ENCODE measurements at regions not wholly inside any gene's neighbourhood (a gene's known extent, or its start where the extent isn't known, plus 50 kb on each side); places are given as distances from the start of the nearest gene placed in this dataset.

- H2BK120ac ChIP-seq (ENCODE audit: low read depth, low read length), result no peak overlapping the region
- no peak overlapping the region for H2AFZ ChIP-seq (replicated peaks; ENCODE audit: low read length, poor library complexity)
- no peak overlapping the region for H2AK5ac ChIP-seq (ENCODE audit: low read depth, low read length)
- no peaks in the 10 kb centered on the region for H4K20me1 ChIP-seq (ENCODE audit: insufficient read depth, low read length)
- no peaks in the 10 kb centered on the region for H3K9me1 ChIP-seq (ENCODE audit: insufficient read depth, low read length)
- H2BK15ac ChIP-seq (ENCODE audit: low read depth, low read length), result no peak overlapping the region
- H3K9me3 ChIP-seq (ENCODE audit: control insufficient read depth, insufficient read depth, low read length), result no peaks in the 10 kb centered on the region
- TF ChIP-seq FOS (IDR thresholded peaks at IDR 0.05; ENCODE audit: low read depth, low read length) (no peak), SMC3 (IDR thresholded peaks at IDR 0.05; ENCODE audit: low read depth, low read length) (no peak), BHLHE40 (IDR thresholded peaks at IDR 0.05; ENCODE audit: low read depth, low read length) (no peak), POLR2A (IDR thresholded peaks at IDR 0.05; ENCODE audit: low read depth, low read length) (no peak), RCOR1 (IDR thresholded peaks at IDR 0.05; ENCODE audit: insufficient replicate concordance, low read length) (no peak), CEBPB (IDR thresholded peaks at IDR 0.05; ENCODE audit: low read depth, low read length) (no peak)
- dilution Hi-C loops (cut with HindIII; ENCODE audit: low sequenced_read_pairs, unreplicated experiment), result no loop called here
- no peak overlapping the region for H2BK20ac ChIP-seq (ENCODE audit: low read depth, low read length)
- H4K5ac ChIP-seq (ENCODE audit: low read depth, low read length), result no peak overlapping the region
- no peak overlapping the region for H3K4me2 ChIP-seq (ENCODE audit: low read depth, low read length)
- H3K14ac ChIP-seq (replicated peaks; ENCODE audit: low read depth, low read length), result no peak overlapping the region
- POLR2A ChIA-PET (ENCODE audit: unreplicated experiment), result no interaction called here
- CTCF ChIA-PET, result interaction anchor here (0.6 kb wide), 1 partner anchor 579 kb away, joined by 3 read pairs; no protein-coding TSS in a partner anchor
- no peak overlapping the region for H4K91ac ChIP-seq (ENCODE audit: insufficient read depth, low read depth, low read length)
- no peaks in the 10 kb centered on the region for H3K27me3 ChIP-seq (ENCODE audit: control insufficient read depth, insufficient read depth, low read length)
- H4K8ac ChIP-seq (ENCODE audit: low read depth in 2 of 2, low read length in 2 of 2), result no peak overlapping the region
- H3K56ac ChIP-seq (ENCODE audit: extremely low read depth, insufficient read depth, low read length), result no peak overlapping the region
- H2AK9ac ChIP-seq (replicated peaks; ENCODE audit: low read depth, low read length, poor library complexity), result no peak overlapping the region
- intact Hi-C loops (cut with micrococcal nuclease), result no loop called here
- H3K4me1 ChIP-seq (ENCODE audit: control insufficient read depth, insufficient read depth, low read length), result no peaks in the 10 kb centered on the region
- H3K9ac ChIP-seq (ENCODE audit: low read depth, low read length), result no peak overlapping the region
- ATAC-seq (ENCODE audit: low read depth) (no peak), DNase-seq (no peak)
- BruUV-seq (replicated peaks), result no TSS peak
- no peak overlapping the region for H3K18ac ChIP-seq (ENCODE audit: low read depth, low read length)
- no peak overlapping the region for H3K4me3 ChIP-seq (ENCODE audit: insufficient read depth, low read depth, low read length)
- no peaks in the 10 kb centered on the region for H3K79me1 ChIP-seq (ENCODE audit: low read depth in 1 of 2, low read length in 2 of 2)
- no peaks in the 10 kb centered on the region for H3K36me3 ChIP-seq (ENCODE audit: control insufficient read depth, insufficient read depth, low read length)
- no peak overlapping the region for H3K23ac ChIP-seq (ENCODE audit: low read depth, low read length)
- in situ Hi-C loops (cut with MboI; ENCODE audit: low sequenced_read_pairs), result no loop called here
- no peak overlapping the region for H2BK5ac ChIP-seq (ENCODE audit: low read depth, low read length, poor library complexity, severe bottlenecking)
- H3K27ac ChIP-seq (ENCODE audit: insufficient read depth, low read length), result no peak overlapping the region
- WGBS, 2 experiments (ENCODE audit: extremely low coverage in 2 of 2, insufficient read length in 1 of 2), result no CpG with 5 or more reads among the region's 3 CpGs
- H3K4ac ChIP-seq (ENCODE audit: low read depth, low read length), result no peak overlapping the region
These were observed 59.4 kb downstream of the EBLN1 start for GRCh38 chr10:22158426-22158825.

All from IMR-90 (cell line).